ENCODE measurements at regions not wholly inside any gene's neighbourhood (a gene's known extent, or its start where the extent isn't known, plus 50 kb on each side); places are given as distances from the start of the nearest gene placed in this dataset.

- DNase-seq: peak; percentile 91
Measured at GRCh38 chr14:22412926-22413411, 176.1 kb downstream of the DAD1 start.

- DNase-seq: peak; percentile 28
Measured at GRCh38 chr14:22411398-22412055, 177.5 kb downstream of the DAD1 start.

GRCh38 chr14:22410497-22410896 is 178.5 kb downstream of the DAD1 start:
- DNase-seq: no peak

- DNase-seq: peak; percentile 38
Measured at GRCh38 chr14:22409006-22409405, 180.0 kb downstream of the DAD1 start.

- no peak for DNase-seq
Measured at GRCh38 chr14:22408547-22408946, 180.5 kb downstream of the DAD1 start.

- no peak for DNase-seq
Measured at GRCh38 chr14:22407033-22407432, 182.0 kb downstream of the DAD1 start.

- no peak for DNase-seq
Measured at GRCh38 chr14:22405201-22405600, 183.8 kb downstream of the DAD1 start.

DNA sequence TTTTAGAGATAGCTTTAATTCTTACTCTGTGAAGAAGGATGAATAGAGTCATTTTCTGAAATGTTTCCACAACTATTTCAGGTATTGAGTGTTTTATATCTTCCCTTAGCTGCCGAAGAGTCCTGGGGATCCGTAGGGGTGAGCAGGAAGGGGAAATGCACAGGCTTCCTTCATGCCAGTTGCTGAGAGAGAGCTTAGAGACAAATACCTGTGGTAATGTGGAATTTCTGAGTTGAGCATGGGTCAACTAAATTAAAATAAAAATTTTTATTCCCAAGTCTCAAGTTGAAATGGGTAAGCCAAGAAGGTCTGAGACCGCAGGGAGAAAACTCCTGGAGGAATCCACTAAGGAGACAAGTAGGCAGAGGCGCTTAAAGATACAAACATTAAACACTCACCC is 185.7 kb downstream of the DAD1 start:
- no peak for DNase-seq

GRCh38 chr14:22400655-22401259 is 188.3 kb downstream of the DAD1 start:
- DNase-seq: no peak

DNA sequence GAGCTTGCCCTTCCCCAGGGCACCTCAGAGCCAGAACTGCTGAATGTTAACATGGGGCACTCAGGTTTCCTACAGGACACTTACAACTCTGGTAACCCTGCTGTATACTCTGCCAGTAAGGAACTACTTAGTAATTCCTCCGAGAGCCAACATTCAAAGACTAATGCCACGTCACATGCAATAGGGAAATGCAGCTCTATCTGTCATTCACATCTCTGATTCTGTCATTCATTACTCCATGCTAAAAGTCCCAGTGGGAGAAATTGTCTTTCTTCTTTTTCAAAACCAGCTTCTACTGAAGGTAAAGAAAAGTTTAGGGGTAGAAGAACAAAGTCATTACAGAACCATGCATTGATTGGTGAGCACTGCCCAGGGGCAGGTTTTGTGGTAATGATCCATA is 189.2 kb downstream of the DAD1 start:
- no peak for DNase-seq

- peak; percentile 25 for DNase-seq
Measured at GRCh38 chr14:22397221-22397737, 191.7 kb downstream of the DAD1 start.

GRCh38 chr14:22395803-22396202 is 193.2 kb downstream of the DAD1 start:
- no peak for DNase-seq

- DNase-seq: no peak
Measured at GRCh38 chr14:22394616-22395015, 194.4 kb downstream of the DAD1 start.

GRCh38 chr14:22393796-22394195 is 195.2 kb downstream of the DAD1 start:
- DNase-seq: no peak

GRCh38 chr14:22391908-22392565 is 197.0 kb downstream of the DAD1 start:
- DNase-seq: peak; percentile 84

- DNase-seq: no peak
Measured at GRCh38 chr14:22390824-22391461, 198.1 kb downstream of the DAD1 start.

DNA sequence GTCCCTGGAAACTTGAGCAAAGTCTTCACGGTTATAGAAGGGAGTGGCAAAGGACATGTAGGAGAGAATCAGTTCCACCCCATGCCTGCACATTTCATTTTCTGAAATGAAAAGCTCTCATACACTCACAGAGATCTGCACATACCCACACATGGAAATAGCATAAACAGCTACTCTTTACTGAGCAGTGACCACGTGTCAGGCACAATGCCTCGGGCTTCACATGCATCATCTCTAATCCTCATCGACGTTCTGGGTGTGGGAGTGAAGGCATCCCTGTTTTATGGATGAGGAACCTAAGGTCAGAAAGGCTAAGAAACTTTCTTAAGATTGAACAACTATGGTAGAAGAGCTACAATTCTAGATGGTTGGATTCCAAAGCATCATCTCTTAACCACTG is 198.8 kb downstream of the DAD1 start:
- no peak for DNase-seq

GRCh38 chr14:22388669-22389595 is 200.1 kb downstream of the DAD1 start:
- DNase-seq: peak; percentile 71

DNA sequence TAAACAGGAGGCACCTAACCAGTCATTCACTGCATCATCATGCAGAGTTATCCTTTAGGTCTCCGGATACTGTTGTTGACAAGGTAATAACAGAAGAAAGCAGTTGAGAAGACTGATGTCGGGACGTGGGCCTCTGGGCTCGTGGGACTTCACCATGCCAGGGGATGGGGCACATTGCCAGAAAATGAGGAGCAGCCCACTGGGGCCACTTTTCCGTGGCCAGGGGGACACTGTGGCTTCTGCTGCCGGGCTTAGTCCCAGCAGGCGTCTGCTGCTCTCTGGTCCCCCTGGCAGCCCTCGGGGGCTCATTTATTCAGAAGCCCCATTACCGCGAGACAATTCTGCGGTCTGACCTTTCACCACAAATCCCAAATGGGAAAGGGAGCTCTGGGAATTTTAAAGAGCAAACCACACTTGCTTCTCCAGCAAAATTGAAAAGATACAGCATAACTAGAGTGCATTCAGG is 201.2 kb downstream of the DAD1 start:
- no peak for DNase-seq

GRCh38 chr14:22386924-22387775 is 201.9 kb downstream of the DAD1 start:
- peak; percentile 80 for DNase-seq

- no peak for DNase-seq
Measured at GRCh38 chr14:22384974-22385526, 204.0 kb downstream of the DAD1 start.

Data from NCI-H69 (cell line).